K562 (cell line): ENCODE measurements at regions not wholly inside any gene's neighbourhood (a gene's known extent, or its start where the extent isn't known, plus 50 kb on each side); places are given as distances from the start of the nearest gene placed in this dataset.

Experiments used
- ATAC-seq: fragments of 200-7000 bp; cut with Tn5 transposase; 3 replicates; pipeline ENCODE4 v1.9.1; 2020; ENCODE audit warnings: moderate library complexity
- BruUV-seq: library from RNA; stranded (reverse); fragments of 400-500 nt; replicated peaks from 2 replicates; lab custom pipeline; 2021; lab: Mats Ljungman, UMichigan
- CTCF ChIA-PET: fragments of 300-600 bp; formaldehyde crosslinking; extraction: SDS; loops from one replicate; lab custom pipeline; 2021; ENCODE audit warnings: low intra/inter-chr PET ratio; lab: Yijun Ruan, JAX
- POLR2A ChIA-PET: fragments of 300-600, 350-650 bp; sonication (Branson Sonifier 250); formaldehyde crosslinking; extraction: SDS; loops from one replicate; lab custom pipeline; 2021; ENCODE audit warnings: antibody characterized with exemption, inconsistent platforms; lab: Yijun Ruan, JAX
- DNase-seq, 4 experiments: peaks; one replicate each; pipeline versions ENCODE4 v3.0.0 to v3.0.0-alpha.2; 2011 to 2018; ENCODE audit warnings: low spot score in 3 of 4, mixed read lengths in 3 of 4; ENCODE audit errors: extremely low read depth in 1 of 4
- FAIRE-seq: peaks from 2 replicates; lab custom pipeline; 2011; peaks lifted over from hg19 to GRCh38; lab: Jason Lieb, UNC
- H2AFZ ChIP-seq: 2 replicates; pipeline ENCODE4 v1.6.0; 2011; ENCODE audit warnings: low read depth, low read length, control low read depth, inconsistent platforms
- H3K27ac ChIP-seq: fragments of 200-600 bp; 3 replicates; pipeline ENCODE4 v1.8.0; 2011; ENCODE audit warnings: low read depth, mild to moderate bottlenecking, control low read depth, inconsistent platforms, low read length, moderate library complexity, mixed read lengths; ENCODE audit errors: extremely low read depth
- H3K27me3 ChIP-seq, 2 experiments: fragments of 300-600 bp in 1 of 2; 2 replicates in 1 of 2; 3 replicates in 1 of 2; pipeline versions ENCODE4 v1.6.0 to v1.8.0; 2011; ENCODE audit warnings: inconsistent platforms in 2 of 2, low read length in 2 of 2, mild to moderate bottlenecking in 1 of 2, mixed read lengths in 1 of 2, moderate library complexity in 1 of 2; ENCODE audit not compliant: control insufficient read depth in 2 of 2, insufficient read depth in 2 of 2
- H3K36me3 ChIP-seq: fragments of 300-600 bp; 3 replicates; pipeline ENCODE4 v1.8.0; 2011; ENCODE audit warnings: mild to moderate bottlenecking, low read length, inconsistent platforms; ENCODE audit not compliant: control insufficient read depth, insufficient read depth
- H3K4me1 ChIP-seq, 2 experiments: fragments of 200-600 bp in 1 of 2; replicated peaks in 1 of 2; 2 replicates in 1 of 2; 3 replicates in 1 of 2; pipeline versions ENCODE4 v1.5.1 to v1.8.0; 2011; ENCODE audit warnings: inconsistent platforms in 2 of 2, low read length in 2 of 2, mild to moderate bottlenecking in 1 of 2, mixed read lengths in 1 of 2, moderate library complexity in 1 of 2; ENCODE audit not compliant: control insufficient read depth in 2 of 2, insufficient read depth in 2 of 2
- H3K4me2 ChIP-seq: 2 replicates; pipeline ENCODE4 v1.6.1; 2011; ENCODE audit warnings: low read length, control low read depth, inconsistent platforms, mixed read lengths; ENCODE audit not compliant: insufficient read depth
- H3K4me3 ChIP-seq: fragments of 200-600 bp; sonication (generic), shearing (Covaris generic); 2 replicates; pipeline ENCODE4 v1.5.1; 2016; ENCODE audit warnings: control low read depth, inconsistent platforms
- H3K79me2 ChIP-seq: fragments of 200-600 bp; 3 replicates; pipeline ENCODE4 v1.8.0; 2011; ENCODE audit warnings: low read length, inconsistent platforms; ENCODE audit not compliant: control insufficient read depth, insufficient read depth
- H3K9ac ChIP-seq, 2 experiments: 2 replicates each; pipeline versions ENCODE4 v1.6.0 to v1.6.1; 2011; ENCODE audit warnings: low read depth in 2 of 2, low read length in 2 of 2, control low read depth in 1 of 2, inconsistent platforms in 1 of 2, mild to moderate bottlenecking in 1 of 2, mixed read lengths in 1 of 2; ENCODE audit not compliant: insufficient read depth in 1 of 2
- H3K9me1 ChIP-seq: one replicate; pipeline ENCODE4 v1.6.0; 2011; ENCODE audit warnings: inconsistent platforms, mild to moderate bottlenecking, low read length, moderate library complexity; ENCODE audit not compliant: control insufficient read depth, insufficient read depth
- H3K9me3 ChIP-seq: replicated peaks from 2 replicates; pipeline ENCODE4 v1.5.1; 2011; ENCODE audit warnings: low read depth, low read length, inconsistent platforms; ENCODE audit not compliant: control insufficient read depth, insufficient read depth
- H4K20me1 ChIP-seq: replicated peaks from 2 replicates; pipeline ENCODE4 v1.6.1; 2011; ENCODE audit warnings: low read length, inconsistent platforms, mixed read lengths; ENCODE audit not compliant: control insufficient read depth, insufficient read depth
- CHD1 ChIP-seq: fragments of 200-600 bp; sonication (generic); IDR thresholded peaks from one replicate; pipeline ENCODE4 v1.6.1; 2012; ENCODE audit warnings: mild to moderate bottlenecking, moderate library complexity, low read length, inconsistent platforms
- ESRRB ChIP-seq: fragments of 250-450 bp; sonication (Bioruptor Pico); IDR thresholded peaks from 2 replicates; pipeline ENCODE4 v1.5.0; 2020; ENCODE audit warnings: mild to moderate bottlenecking, moderate library complexity, borderline replicate concordance
- IFI16 ChIP-seq: fragments of 250-450 bp; sonication (Bioruptor Pico); IDR thresholded peaks from 2 replicates; pipeline ENCODE4 v2.1.2; 2022; ENCODE audit warnings: mild to moderate bottlenecking, inconsistent platforms
- NELFE ChIP-seq: IDR thresholded peaks from 2 replicates; pipeline ENCODE4 v1.6.1; 2011; ENCODE audit warnings: mild to moderate bottlenecking; ENCODE audit not compliant: insufficient read depth, insufficient read length
- RUNX1 ChIP-seq: sonication (generic); IDR thresholded peaks from 2 replicates; pipeline ENCODE4 v1.6.1; 2016; ENCODE audit warnings: antibody characterized with exemption, low read depth
- ZNF395 ChIP-seq: fragments of 200-800 bp; sonication (Bioruptor generic); IDR thresholded peaks from 2 replicates; pipeline ENCODE4 v1.6.1; 2017; ENCODE audit warnings: missing genetic modification characterization, missing compliant biosample characterization
- ZNF445 ChIP-seq: fragments of 250-450 bp; sonication (Bioruptor Pico); IDR thresholded peaks from 2 replicates; pipeline ENCODE4 v1.4.0; 2020; ENCODE audit warnings: low read depth, mild to moderate bottlenecking, moderate library complexity
- ZNF766 ChIP-seq: fragments of 200-800 bp; sonication (Bioruptor generic); conservative IDR thresholded peaks from 2 replicates; pipeline ENCODE4 v1.6.1; 2016; ENCODE audit warnings: missing genetic modification characterization, missing compliant biosample characterization
- WGBS: fragments of 100-300 bp; shearing (Covaris generic); methylation state at CpG from one replicate; pipeline ENCODE4 v1.1.6; 2016; ENCODE audit warnings: low coverage, mixed read lengths; ENCODE audit not compliant: insufficient coverage; ENCODE audit errors: missing lambda C conversion rate; 5-methylcytosine and 5-hydroxymethylcytosine counted together
- in situ Hi-C: fragments of 300-500 bp; cut with MboI; formaldehyde crosslinking; loops from 4 replicates; pipeline ENCODE4 v1.15.0; 2018; ENCODE audit warnings: inconsistent platforms, mixed read lengths
- intact Hi-C: fragments of 100-400 bp; cut with micrococcal nuclease; formaldehyde crosslinking; loops from 2 replicates; pipeline ENCODE4 v1.14.2; 2022

- no peak for TF ChIP-seq ZNF395
- no peak for TF ChIP-seq NELFE
Measured at GRCh38 chr2:142796161-142796560, 81.3 kb upstream of the KYNU start (continued).

GRCh38 chr2:142794850-142795249 is 82.6 kb upstream of the KYNU start:
- Histone ChIP-seq H3K4me1 (no peaks in the 10 kb centered on the region), H3K27me3 (no peaks in the 10 kb centered on the region), H3K9ac (no peak overlapping the region)
- no peak for FAIRE-seq
- no peak for DNase-seq
- no peak for TF ChIP-seq ZNF445 (CRISPR knock-in tag)
- TF ChIP-seq RUNX1 = no peak
- TF ChIP-seq ESRRB (CRISPR knock-in tag) = no peak
- TF ChIP-seq IFI16 (CRISPR knock-in tag) = no peak
- no peak for TF ChIP-seq ZNF766 (CRISPR knock-in tag)
- no peak for TF ChIP-seq CHD1
- TF ChIP-seq, all 486 proteins: peak for 0
- Histone ChIP-seq H3K36me3 (no peaks in the 10 kb centered on the region), H3K9me1 (no peaks in the 10 kb centered on the region), H3K9me3 (no peaks in the 10 kb centered on the region), H2AFZ (no peak overlapping the region), H4K20me1 (no peaks in the 10 kb centered on the region), H3K27ac (no peak overlapping the region), H3K4me2 (no peak overlapping the region), H3K79me2 (no peaks in the 10 kb centered on the region), H3K4me3 (no peak overlapping the region)
- in situ Hi-C loops (no loop called here), intact Hi-C loops (no loop called here)
- BruUV-seq = no TSS peak
- ChIA-PET POLR2A (no interaction called here), CTCF (no interaction called here)
- ATAC-seq = no peak
- 0% methylated on average over 1 of the region's 1 CpG for WGBS
